Heart left ventricle (tissue), 13 donors: ENCODE measurements at regions not wholly inside any gene's neighbourhood (a gene's known extent, or its start where the extent isn't known, plus 50 kb on each side); places are given as distances from the start of the nearest gene placed in this dataset.

Experiments
- POLR2A ChIP-seq, 2 donors: fragments of 450-650 bp; IDR thresholded peaks; one replicate each; pipeline ENCODE4 v1.6.1; 2017; ENCODE audit warnings: antibody characterized with exemption in 2 of 2, mild to moderate bottlenecking in 2 of 2, moderate library complexity in 2 of 2
- TF ChIP-seq, protein P1 (sequence below), 12 donors: fragments of 200-600 bp; sonication (generic) in 4 of 12; IDR thresholded peaks; one replicate each; pipeline versions ENCODE4 v1.5.0 to v1.8.0; 2018 to 2022; ENCODE audit warnings: antibody characterized with exemption in 12 of 12, mild to moderate bottlenecking in 5 of 12
- donor health status: ischemic (EF 13 %, LVEDD 7.1; RV severe dilation, severe dysfunction).
- donor health status: DM: no; HTN: yes; CAD: no.
- donor health status: DM: no; HTN: no; CAD: no.
- donor health status: ischemic (EF 25% LVEDD 6.9; RV normal size, moderate dysfunction).
- donor health status: ischemic (EF 25% LVEDD 5.7; RV mildly dilated, moderate dysfunction).
- donor health status: ischemic (EF 35%, LVEDD 5.7; RV mildly dilated, moderate dysfunction).
- donor health status: nonischemic (EF 11% LVEDD 7.7; RV severe dilation, severe dysfunction).
- donor health status: DM: yes; HTN: yes; CAD: no.
- donor health status: PGD.
- donor health status: ischemic (EF 29% LVEDD 5.4; RV normal size, mild dysfunction).
- donor health status: nonischemic (EF 23%, LVEDD 6.1; RV moderate dilation, normal function).

DNA sequence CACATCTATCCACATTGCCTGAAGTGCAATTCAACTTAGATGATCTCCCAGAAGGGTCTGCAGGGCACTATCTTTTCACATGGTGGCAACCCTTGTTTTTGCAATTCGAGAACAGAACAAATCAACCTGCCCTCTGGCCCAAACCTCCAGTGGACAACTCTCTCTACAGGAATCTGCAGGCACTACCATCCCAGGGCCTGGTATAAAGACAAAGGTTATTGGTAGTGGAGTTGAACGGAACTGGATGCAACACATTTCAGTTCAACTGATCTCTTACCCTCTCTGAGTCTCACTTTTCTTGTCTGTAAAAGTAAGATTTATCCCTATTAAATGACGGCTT lies 153.2 kb upstream of the EGFLAM start:
- TF ChIP-seq, protein P1, sequence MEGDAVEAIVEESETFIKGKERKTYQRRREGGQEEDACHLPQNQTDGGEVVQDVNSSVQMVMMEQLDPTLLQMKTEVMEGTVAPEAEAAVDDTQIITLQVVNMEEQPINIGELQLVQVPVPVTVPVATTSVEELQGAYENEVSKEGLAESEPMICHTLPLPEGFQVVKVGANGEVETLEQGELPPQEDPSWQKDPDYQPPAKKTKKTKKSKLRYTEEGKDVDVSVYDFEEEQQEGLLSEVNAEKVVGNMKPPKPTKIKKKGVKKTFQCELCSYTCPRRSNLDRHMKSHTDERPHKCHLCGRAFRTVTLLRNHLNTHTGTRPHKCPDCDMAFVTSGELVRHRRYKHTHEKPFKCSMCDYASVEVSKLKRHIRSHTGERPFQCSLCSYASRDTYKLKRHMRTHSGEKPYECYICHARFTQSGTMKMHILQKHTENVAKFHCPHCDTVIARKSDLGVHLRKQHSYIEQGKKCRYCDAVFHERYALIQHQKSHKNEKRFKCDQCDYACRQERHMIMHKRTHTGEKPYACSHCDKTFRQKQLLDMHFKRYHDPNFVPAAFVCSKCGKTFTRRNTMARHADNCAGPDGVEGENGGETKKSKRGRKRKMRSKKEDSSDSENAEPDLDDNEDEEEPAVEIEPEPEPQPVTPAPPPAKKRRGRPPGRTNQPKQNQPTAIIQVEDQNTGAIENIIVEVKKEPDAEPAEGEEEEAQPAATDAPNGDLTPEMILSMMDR (IDR thresholded peaks at IDR 0.05) = no peak
- no peak for TF ChIP-seq POLR2A (IDR thresholded peaks at IDR 0.05)
